ENCODE measurements at regions not wholly inside any gene's neighbourhood (a gene's known extent, or its start where the extent isn't known, plus 50 kb on each side); places are given as distances from the start of the nearest gene placed in this dataset.

DNA sequence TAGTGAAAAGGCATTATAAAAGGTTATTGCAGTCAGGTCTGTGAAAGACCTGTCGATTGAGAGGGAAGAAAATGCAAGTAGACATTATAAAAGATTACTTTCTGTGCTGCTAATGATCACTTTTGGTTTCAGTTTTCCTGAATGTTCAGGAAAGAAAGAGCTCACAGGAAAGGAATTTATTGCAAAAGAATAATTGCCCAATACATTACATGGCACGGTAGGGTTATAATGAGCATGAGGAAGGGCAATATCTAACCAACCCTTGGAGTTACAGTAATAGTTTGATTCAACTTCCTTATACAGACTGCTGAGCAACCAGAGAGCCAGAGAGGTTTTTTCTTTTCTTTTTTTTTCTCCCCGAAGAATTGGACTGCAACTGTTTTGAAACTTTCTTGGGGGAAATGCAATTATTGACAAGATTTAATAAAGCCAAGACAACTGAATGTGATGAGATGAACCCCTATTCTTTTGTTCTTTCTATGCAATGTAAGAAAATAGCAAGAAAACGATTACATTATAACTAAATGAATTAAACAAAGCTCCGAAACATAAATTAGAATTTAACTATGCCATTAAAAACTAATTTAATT, 247.0 kb downstream of the C4orf33 start:
- Histone ChIP-seq H3K9me3 (ENCODE audit: low read length) (no peaks in the 10 kb centered on the region), H3K79me2 (replicated peaks; ENCODE audit: insufficient read depth, low read length) (no peaks in the 10 kb centered on the region), H4K20me1 (ENCODE audit: insufficient read depth) (no peaks in the 10 kb centered on the region), H3K27me3 (ENCODE audit: insufficient read depth, low read depth, low read length) (no peaks in the 10 kb centered on the region), H2AFZ (ENCODE audit: low read depth, low read length) (no peak overlapping the region), H3K27ac (ENCODE audit: low read length) (no peak overlapping the region), H3K9me2 (ENCODE audit: insufficient read depth, low read length) (no peaks in the 10 kb centered on the region), H3K4me3 (ENCODE audit: low read length) (no peak overlapping the region), H3K9ac (ENCODE audit: low read length) (no peak overlapping the region), H3K36me3 (ENCODE audit: insufficient read depth, low read length) (no peaks in the 10 kb centered on the region), H3F3A (ENCODE audit: insufficient read depth, low read length, poor library complexity, severe bottlenecking) (no peaks in the 10 kb centered on the region), H3K4me2 (ENCODE audit: low read length) (no peak overlapping the region)
- TF ChIP-seq SMC3 (conservative IDR thresholded peaks at IDR 0.05; ENCODE audit: poor library complexity): no peak

DNA sequence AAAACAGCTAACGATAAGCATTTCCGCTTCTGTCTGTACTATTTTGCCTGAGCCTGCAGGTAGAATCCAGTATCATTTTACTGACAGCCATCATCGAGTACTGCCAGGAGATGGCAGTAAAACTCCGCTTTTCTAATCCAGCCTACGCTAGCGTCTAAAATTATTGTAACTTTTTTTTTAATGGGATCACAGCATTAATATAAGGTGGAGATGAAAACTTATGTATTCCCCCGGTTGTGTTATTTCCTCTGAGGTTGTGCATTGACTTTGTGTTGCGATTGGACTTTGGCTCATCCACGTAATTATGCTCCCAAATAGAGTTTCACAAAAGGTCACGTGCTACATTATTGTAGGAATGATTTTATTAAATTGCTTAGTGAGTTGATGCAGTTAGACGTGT, 248.1 kb downstream of the C4orf33 start:
- Histone ChIP-seq H3K27ac (ENCODE audit: low read length) (no peak overlapping the region), H4K20me1 (ENCODE audit: insufficient read depth) (no peaks in the 10 kb centered on the region), H3K9me3 (ENCODE audit: low read length) (no peaks in the 10 kb centered on the region), H2AFZ (ENCODE audit: low read depth, low read length) (no peak overlapping the region), H3K36me3 (ENCODE audit: insufficient read depth, low read length) (no peaks in the 10 kb centered on the region), H3F3A (ENCODE audit: insufficient read depth, low read length, poor library complexity, severe bottlenecking) (no peaks in the 10 kb centered on the region), H3K4me3 (ENCODE audit: low read length) (no peak overlapping the region), H3K9ac (ENCODE audit: low read length) (no peak overlapping the region), H3K9me2 (ENCODE audit: insufficient read depth, low read length) (no peaks in the 10 kb centered on the region), H3K4me2 (ENCODE audit: low read length) (no peak overlapping the region), H3K27me3 (ENCODE audit: insufficient read depth, low read depth, low read length) (no peaks in the 10 kb centered on the region), H3K79me2 (replicated peaks; ENCODE audit: insufficient read depth, low read length) (no peaks in the 10 kb centered on the region)
- no peak for TF ChIP-seq MXI1 (conservative IDR thresholded peaks at IDR 0.05; ENCODE audit: poor library complexity, severe bottlenecking)
- peak; percentile 79 for TF ChIP-seq RAD21 (conservative IDR thresholded peaks at IDR 0.05)
- TF ChIP-seq TAF1 (IDR thresholded peaks at IDR 0.05; ENCODE audit: low read depth): no peak
- TF ChIP-seq, protein P1, sequence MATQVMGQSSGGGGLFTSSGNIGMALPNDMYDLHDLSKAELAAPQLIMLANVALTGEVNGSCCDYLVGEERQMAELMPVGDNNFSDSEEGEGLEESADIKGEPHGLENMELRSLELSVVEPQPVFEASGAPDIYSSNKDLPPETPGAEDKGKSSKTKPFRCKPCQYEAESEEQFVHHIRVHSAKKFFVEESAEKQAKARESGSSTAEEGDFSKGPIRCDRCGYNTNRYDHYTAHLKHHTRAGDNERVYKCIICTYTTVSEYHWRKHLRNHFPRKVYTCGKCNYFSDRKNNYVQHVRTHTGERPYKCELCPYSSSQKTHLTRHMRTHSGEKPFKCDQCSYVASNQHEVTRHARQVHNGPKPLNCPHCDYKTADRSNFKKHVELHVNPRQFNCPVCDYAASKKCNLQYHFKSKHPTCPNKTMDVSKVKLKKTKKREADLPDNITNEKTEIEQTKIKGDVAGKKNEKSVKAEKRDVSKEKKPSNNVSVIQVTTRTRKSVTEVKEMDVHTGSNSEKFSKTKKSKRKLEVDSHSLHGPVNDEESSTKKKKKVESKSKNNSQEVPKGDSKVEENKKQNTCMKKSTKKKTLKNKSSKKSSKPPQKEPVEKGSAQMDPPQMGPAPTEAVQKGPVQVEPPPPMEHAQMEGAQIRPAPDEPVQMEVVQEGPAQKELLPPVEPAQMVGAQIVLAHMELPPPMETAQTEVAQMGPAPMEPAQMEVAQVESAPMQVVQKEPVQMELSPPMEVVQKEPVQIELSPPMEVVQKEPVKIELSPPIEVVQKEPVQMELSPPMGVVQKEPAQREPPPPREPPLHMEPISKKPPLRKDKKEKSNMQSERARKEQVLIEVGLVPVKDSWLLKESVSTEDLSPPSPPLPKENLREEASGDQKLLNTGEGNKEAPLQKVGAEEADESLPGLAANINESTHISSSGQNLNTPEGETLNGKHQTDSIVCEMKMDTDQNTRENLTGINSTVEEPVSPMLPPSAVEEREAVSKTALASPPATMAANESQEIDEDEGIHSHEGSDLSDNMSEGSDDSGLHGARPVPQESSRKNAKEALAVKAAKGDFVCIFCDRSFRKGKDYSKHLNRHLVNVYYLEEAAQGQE (IDR thresholded peaks at IDR 0.05; ENCODE audit: borderline replicate concordance): no peak
- peak; percentile 74 for TF ChIP-seq SMC3 (conservative IDR thresholded peaks at IDR 0.05; ENCODE audit: poor library complexity)
- no peak for TF ChIP-seq EP300 (conservative IDR thresholded peaks at IDR 0.05; ENCODE audit: poor library complexity, severe bottlenecking)
- TF ChIP-seq, protein P2, sequence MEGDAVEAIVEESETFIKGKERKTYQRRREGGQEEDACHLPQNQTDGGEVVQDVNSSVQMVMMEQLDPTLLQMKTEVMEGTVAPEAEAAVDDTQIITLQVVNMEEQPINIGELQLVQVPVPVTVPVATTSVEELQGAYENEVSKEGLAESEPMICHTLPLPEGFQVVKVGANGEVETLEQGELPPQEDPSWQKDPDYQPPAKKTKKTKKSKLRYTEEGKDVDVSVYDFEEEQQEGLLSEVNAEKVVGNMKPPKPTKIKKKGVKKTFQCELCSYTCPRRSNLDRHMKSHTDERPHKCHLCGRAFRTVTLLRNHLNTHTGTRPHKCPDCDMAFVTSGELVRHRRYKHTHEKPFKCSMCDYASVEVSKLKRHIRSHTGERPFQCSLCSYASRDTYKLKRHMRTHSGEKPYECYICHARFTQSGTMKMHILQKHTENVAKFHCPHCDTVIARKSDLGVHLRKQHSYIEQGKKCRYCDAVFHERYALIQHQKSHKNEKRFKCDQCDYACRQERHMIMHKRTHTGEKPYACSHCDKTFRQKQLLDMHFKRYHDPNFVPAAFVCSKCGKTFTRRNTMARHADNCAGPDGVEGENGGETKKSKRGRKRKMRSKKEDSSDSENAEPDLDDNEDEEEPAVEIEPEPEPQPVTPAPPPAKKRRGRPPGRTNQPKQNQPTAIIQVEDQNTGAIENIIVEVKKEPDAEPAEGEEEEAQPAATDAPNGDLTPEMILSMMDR (IDR thresholded peaks at IDR 0.05; ENCODE audit: poor library complexity, severe bottlenecking): peak; percentile 78
- TF ChIP-seq POLR2AphosphoS5 (IDR thresholded peaks at IDR 0.05): no peak
- TF ChIP-seq EZH2 (IDR thresholded peaks at IDR 0.05; ENCODE audit: borderline replicate concordance, insufficient read depth, low read length, poor library complexity, severe bottlenecking): no peak

All from neural cell (in vitro differentiated cells).